CD4-positive, alpha-beta T cell (primary cell): ENCODE measurements at regions not wholly inside any gene's neighbourhood (a gene's known extent, or its start where the extent isn't known, plus 50 kb on each side); places are given as distances from the start of the nearest gene placed in this dataset.

ENCODE experiments used
- ATAC-seq: fragments of 200-7000 bp; cut with Tn5 transposase; one replicate; pipeline ENCODE4 v1.10.0; 2022; ENCODE audit warnings: mild to moderate bottlenecking; ENCODE audit not compliant: poor library complexity
- CTCF ChIA-PET: fragments of 350-600 bp; sonication (Branson Sonifier 250); formaldehyde crosslinking; loops from one replicate; lab custom pipeline; 2021; ENCODE audit warnings: antibody characterized with exemption, inconsistent platforms; lab: Charles Lee
- POLR2A ChIA-PET: fragments of 350-600 bp; sonication (Branson Sonifier 250); formaldehyde crosslinking; loops from one replicate; lab custom pipeline; 2021; ENCODE audit warnings: antibody characterized with exemption, inconsistent platforms; lab: Charles Lee
- DNase-seq, 14 experiments: peaks; one replicate each; pipeline ENCODE4 v3.0.0-alpha.2; 2013 to 2020; ENCODE audit warnings: mixed read lengths in 2 of 14
- H3K27ac ChIP-seq, 2 donors: one replicate each; pipeline versions ENCODE4 v1.5.1 to v1.7.0; 2013; ENCODE audit warnings: low read length in 2 of 2, low read depth in 1 of 2, mild to moderate bottlenecking in 1 of 2
- H3K27me3 ChIP-seq, 2 experiments: 1 replicate in 1 of 2; 2 replicates in 1 of 2; pipeline versions ENCODE4 v1.6.1 to v1.7.0; 2013; ENCODE audit warnings: low read length in 2 of 2, control low read depth in 1 of 2, mild to moderate bottlenecking in 1 of 2, moderate library complexity in 1 of 2; ENCODE audit not compliant: insufficient read depth in 2 of 2, control insufficient read depth in 1 of 2
- H3K36me3 ChIP-seq: one replicate; pipeline ENCODE4 v1.6.1; 2013; ENCODE audit warnings: low read length, control low read depth; ENCODE audit not compliant: insufficient read depth
- H3K4me1 ChIP-seq: one replicate; pipeline ENCODE4 v1.6.1; 2013; ENCODE audit warnings: low read length, control low read depth; ENCODE audit not compliant: insufficient read depth
- H3K4me3 ChIP-seq: one replicate; pipeline ENCODE4 v1.5.1; 2013; ENCODE audit warnings: mild to moderate bottlenecking, low read length, moderate library complexity
- H3K9me3 ChIP-seq, 2 experiments: 1 replicate in 1 of 2; 2 replicates in 1 of 2; pipeline versions ENCODE4 v1.6.1 to v1.7.0; 2013; ENCODE audit warnings: low read length in 2 of 2, mild to moderate bottlenecking in 2 of 2, control low read depth in 1 of 2, moderate library complexity in 1 of 2; ENCODE audit not compliant: control insufficient read depth in 1 of 2, insufficient read depth in 1 of 2
- H3K27ac Mint-ChIP-seq: one replicate; pipeline ENCODE4 v1.8.0; 2020; ENCODE audit warnings: mixed read lengths
- H3K27me3 Mint-ChIP-seq: one replicate; pipeline ENCODE4 v1.8.0; 2021; ENCODE audit warnings: mixed read lengths
- H3K36me3 Mint-ChIP-seq: one replicate; pipeline ENCODE4 v1.8.0; 2021; ENCODE audit warnings: low read depth, mixed read lengths
- H3K4me1 Mint-ChIP-seq: one replicate; pipeline ENCODE4 v1.8.0; 2021; ENCODE audit warnings: low read depth, mixed read lengths
- H3K4me3 Mint-ChIP-seq: one replicate; pipeline ENCODE4 v1.8.0; 2020; ENCODE audit warnings: mild to moderate bottlenecking, mixed read lengths
- H3K9me3 Mint-ChIP-seq: one replicate; pipeline ENCODE4 v1.8.0; 2020; ENCODE audit warnings: mixed read lengths
- CTCF ChIP-seq: fragments of 200-600 bp; IDR thresholded peaks from one replicate; pipeline ENCODE4 v1.8.0; 2022; ENCODE audit warnings: antibody characterized with exemption, mild to moderate bottlenecking
- intact Hi-C, 2 experiments: fragments of 100-400 bp; cut with DNase I in 1 of 2; cut with micrococcal nuclease in 1 of 2; formaldehyde crosslinking; loops; one replicate each; pipeline versions ENCODE4 v1.15.1 to v1.9.0; 2023 to 2025; cut with DNase I, micrococcal nuclease

DNA sequence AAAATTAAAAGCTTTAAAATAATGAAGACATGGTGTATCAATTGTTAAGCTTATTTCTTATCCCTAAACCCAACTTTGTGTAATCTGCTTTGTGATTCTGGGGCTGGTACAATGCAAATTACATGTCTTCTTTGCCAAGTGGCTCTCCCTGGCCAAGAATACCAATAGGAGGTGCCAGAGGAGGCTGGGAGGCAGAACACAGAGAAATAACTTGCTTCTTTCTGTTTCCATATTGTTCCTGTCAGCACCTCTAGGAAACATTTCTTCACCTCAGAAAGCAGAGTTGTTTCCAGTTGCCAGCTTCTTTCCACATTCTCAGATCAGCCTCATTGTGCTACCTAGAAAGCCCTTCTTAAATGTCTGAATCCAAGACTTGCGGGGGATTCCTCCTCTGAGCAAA lies 174.4 kb downstream of the MDFIC start:
- POLR2A ChIA-PET = no interaction called here
- CTCF ChIA-PET = no interaction called here
- no peaks in the 10 kb centered on the region for H3K36me3 Mint-ChIP-seq
- DNase-seq (no peak), ATAC-seq (no peak)
- Histone ChIP-seq H3K4me3 (no peak overlapping the region), H3K9me3 (no peaks in the 10 kb centered on the region), H3K4me1 (peaks cover 4% of the 10 kb centered on the region), H3K27ac (no peak overlapping the region), H3K36me3 (no peaks in the 10 kb centered on the region), H3K27me3 (no peaks in the 10 kb centered on the region)
- H3K27ac Mint-ChIP-seq = no peak overlapping the region
- TF ChIP-seq CTCF = no peak
- no peak overlapping the region for H3K4me3 Mint-ChIP-seq
- intact Hi-C loops = no loop called here
- no peaks in the 10 kb centered on the region for H3K4me1 Mint-ChIP-seq
- H3K27me3 Mint-ChIP-seq = peaks cover 5% of the 10 kb centered on the region
- H3K9me3 Mint-ChIP-seq = no peaks in the 10 kb centered on the region

- Mint-ChIP-seq H3K9me3 (no peaks in the 10 kb centered on the region), H3K27me3 (peaks cover 5% of the 10 kb centered on the region), H3K36me3 (no peaks in the 10 kb centered on the region), H3K4me3 (no peak overlapping the region), H3K27ac (no peak overlapping the region), H3K4me1 (no peaks in the 10 kb centered on the region)
- ChIA-PET CTCF (no interaction called here), POLR2A (no interaction called here)
- H3K4me1 ChIP-seq = peaks cover 4% of the 10 kb centered on the region
- no peaks in the 10 kb centered on the region for H3K27me3 ChIP-seq
- no peaks in the 10 kb centered on the region for H3K9me3 ChIP-seq
- DNase-seq (no peak), ATAC-seq (no peak)
- H3K27ac ChIP-seq = no peak overlapping the region
- intact Hi-C loops = no loop called here
- no peak for TF ChIP-seq CTCF
- no peaks in the 10 kb centered on the region for H3K36me3 ChIP-seq
- H3K4me3 ChIP-seq = no peak overlapping the region
Observed at GRCh38 chr7:115094163-115094562, 172.3 kb downstream of the MDFIC start.

GRCh38 chr7:115088893-115089292 lies 167.0 kb downstream of the MDFIC start:
- Mint-ChIP-seq H3K9me3 (no peaks in the 10 kb centered on the region), H3K36me3 (no peaks in the 10 kb centered on the region), H3K4me1 (no peaks in the 10 kb centered on the region), H3K27ac (no peak overlapping the region), H3K27me3 (peaks cover 2% of the 10 kb centered on the region), H3K4me3 (no peak overlapping the region)
- Histone ChIP-seq H3K4me3 (no peak overlapping the region), H3K27me3 (no peaks in the 10 kb centered on the region), H3K27ac (no peak overlapping the region), H3K9me3 (no peaks in the 10 kb centered on the region), H3K36me3 (no peaks in the 10 kb centered on the region), H3K4me1 (no peaks in the 10 kb centered on the region)
- intact Hi-C loops = no loop called here
- no peak for TF ChIP-seq CTCF
- ChIA-PET POLR2A (interaction anchor here (0.7 kb wide), 1 partner anchor 21 kb away, joined by 3 read pairs; no protein-coding TSS in a partner anchor), CTCF (no interaction called here)
- ATAC-seq (no peak), DNase-seq (no peak)
